ENCODE measurements at regions not wholly inside any gene's neighbourhood (a gene's known extent, or its start where the extent isn't known, plus 50 kb on each side); places are given as distances from the start of the nearest gene placed in this dataset.
A peak's percentile ranks its signal among the peaks of the same experiment; 100 is the strongest.

DNA sequence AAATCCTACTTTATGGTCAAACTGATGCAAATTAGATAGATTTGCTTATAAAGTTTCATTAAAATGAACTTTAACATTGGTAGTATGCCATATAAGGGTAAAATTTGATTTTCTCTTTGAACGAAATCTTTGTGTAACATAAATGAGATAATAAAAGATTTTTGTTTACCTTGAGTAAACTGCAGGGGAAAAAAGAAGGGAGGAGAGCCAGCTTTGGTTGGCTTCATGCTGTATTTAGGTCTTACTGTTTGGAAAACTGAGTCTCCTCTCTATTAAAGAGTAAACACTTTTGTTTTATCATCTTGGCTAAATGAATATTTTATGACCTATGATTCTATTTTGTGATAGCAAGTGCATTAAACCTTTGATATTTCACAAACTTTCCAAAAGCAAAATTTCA lies 267.6 kb downstream of the IPO8 start:
- DNase-seq, result no peak

- no peak for DNase-seq
These were observed 268.1 kb downstream of the IPO8 start for GRCh38 chr12:30427555-30427954.

- DNase-seq, result no peak
These were observed 270.2 kb downstream of the IPO8 start for GRCh38 chr12:30425445-30425844.

GRCh38 chr12:30423330-30423729 lies 272.3 kb downstream of the IPO8 start:
- no peak for DNase-seq

- DNase-seq, result no peak
These were observed 272.8 kb downstream of the IPO8 start for GRCh38 chr12:30422844-30423243.

GRCh38 chr12:30420561-30420960 lies 275.1 kb downstream of the IPO8 start:
- no peak for DNase-seq

GRCh38 chr12:30417697-30418231 lies 277.9 kb downstream of the IPO8 start:
- DNase-seq, result peak in 1 of 2 experiments; percentile 50

GRCh38 chr12:30416631-30417030 lies 279.0 kb downstream of the IPO8 start:
- no peak for DNase-seq

DNA sequence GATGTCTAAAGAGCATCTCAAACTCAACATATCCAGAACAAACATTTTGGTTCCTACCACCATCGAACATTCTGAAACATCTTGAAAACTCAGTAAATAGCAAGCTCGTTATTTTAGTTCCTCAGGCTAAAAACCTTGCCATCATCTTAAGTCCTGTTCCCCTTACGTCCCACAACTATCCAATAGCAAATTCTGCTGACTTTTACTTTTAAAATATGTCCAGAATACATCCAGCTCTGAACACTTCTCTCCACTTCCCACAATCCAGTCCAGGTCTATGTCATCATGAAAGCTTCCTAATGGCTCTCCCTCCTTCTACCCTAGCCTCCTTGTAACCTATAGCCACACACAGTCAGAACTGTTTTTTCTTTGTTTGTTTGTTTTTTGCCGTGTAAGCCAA lies 279.9 kb downstream of the IPO8 start:
- DNase-seq, result no peak

DNA sequence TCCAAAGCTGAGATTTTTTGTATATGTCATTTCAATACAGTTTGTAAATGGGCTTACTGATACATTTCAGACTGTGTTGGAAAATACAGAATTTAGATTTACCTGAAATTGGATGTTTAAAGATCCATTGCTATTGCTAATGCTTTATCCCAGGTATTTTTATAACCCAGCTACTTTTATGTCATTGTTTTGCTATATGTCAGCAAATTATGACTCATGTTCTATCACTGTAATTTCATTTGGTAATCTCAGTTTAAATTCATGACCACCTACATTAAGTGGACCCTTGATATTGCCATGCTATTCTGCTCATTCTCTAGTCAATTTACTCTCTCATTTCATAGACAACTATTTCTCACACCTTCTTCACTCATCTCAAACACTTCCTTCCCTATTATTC lies 281.2 kb downstream of the IPO8 start:
- no peak for DNase-seq

DNA sequence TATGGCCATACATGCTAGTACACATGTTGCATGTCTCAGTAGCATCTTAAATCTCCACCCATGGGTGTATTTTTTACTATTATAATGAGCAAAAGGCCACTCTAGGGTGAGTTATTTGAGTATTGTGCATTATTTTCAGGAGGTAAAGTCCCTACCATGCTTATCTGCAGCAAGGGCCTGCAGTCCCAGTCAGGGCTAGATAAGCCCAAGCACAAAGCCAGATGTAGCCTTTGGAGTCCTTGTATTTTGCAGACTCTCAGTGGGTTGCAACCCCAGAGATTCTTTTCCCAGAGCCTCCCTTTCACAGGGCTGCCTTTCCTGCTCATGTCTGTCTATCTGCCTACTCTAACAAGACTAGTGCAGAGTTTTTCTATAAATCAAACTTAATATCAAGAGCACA lies 295.3 kb downstream of the IPO8 start:
- no peak for DNase-seq

DNA sequence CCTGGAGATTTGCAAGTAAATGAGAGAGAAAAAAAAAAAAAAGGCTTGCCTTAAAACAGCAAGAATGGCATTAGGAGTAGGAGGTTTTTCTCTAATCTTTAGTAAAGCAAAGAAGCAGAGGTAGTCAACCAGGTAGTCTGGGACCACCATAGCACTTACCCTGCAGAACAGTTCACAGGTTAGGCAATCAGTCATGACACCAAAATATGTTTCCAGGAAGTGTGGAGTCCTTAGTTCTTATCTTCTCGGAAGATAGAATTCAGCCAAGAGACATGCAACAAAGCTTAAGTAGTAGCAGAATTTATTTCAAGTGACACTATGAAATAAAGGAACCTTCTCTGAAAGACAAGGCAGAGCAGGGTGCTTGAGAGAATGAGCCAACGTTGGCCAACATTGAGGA lies 295.8 kb downstream of the IPO8 start:
- no peak for DNase-seq

DNA sequence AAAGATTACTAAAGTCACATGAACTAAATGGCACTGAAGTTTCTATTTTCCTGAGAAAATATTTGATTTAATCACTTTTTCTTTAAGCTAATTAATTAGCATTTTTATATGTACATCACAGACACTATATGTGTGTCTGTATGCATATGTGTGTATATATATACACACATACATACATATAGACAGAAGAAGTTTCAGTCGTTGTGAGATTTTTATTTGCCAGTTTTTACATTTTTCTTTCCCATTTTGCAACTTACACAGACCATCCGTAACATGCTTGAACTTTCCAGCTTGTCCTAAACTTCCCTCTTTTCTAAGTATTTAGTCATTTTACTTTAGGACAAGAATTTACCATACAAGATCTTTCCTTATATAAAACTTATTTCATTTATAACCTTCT lies 299.1 kb downstream of the IPO8 start:
- DNase-seq, result no peak

GRCh38 chr12:30395190-30395589 lies 300.5 kb downstream of the IPO8 start:
- DNase-seq, result no peak

DNA sequence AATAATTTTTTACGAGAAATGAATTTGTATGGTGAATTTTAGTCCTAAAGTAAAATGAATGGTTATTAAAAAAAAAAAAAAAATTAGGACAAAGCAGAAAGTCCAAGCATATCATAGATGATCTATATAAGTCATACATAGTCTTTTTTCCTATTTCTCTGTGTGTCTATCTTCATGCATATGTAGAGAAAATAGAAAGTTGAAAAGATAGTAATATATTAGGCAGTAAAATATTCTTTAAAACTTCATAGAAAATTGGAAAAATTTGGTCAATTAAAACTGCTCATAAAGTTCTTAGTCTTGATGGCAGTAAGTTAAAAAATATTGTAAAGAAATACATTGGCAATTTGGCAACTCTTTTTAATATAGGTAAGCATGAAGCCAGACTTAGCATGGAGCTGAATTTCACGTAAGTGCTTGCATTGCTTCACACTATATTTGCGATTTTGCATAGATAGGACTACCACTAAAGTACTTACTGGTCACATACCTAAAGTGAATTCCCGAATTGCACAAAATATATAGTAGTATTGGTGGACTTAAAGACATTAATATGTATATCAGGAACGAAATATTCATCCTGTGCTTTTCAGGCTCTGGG lies 303.8 kb downstream of the IPO8 start:
- no peak for DNase-seq

- no peak for DNase-seq
These were observed 310.0 kb downstream of the IPO8 start for GRCh38 chr12:30385706-30386105.

- DNase-seq, result no peak
These were observed 310.7 kb downstream of the IPO8 start for GRCh38 chr12:30384976-30385375.

GRCh38 chr12:30378307-30378706 lies 317.4 kb downstream of the IPO8 start:
- DNase-seq, result no peak

DNA sequence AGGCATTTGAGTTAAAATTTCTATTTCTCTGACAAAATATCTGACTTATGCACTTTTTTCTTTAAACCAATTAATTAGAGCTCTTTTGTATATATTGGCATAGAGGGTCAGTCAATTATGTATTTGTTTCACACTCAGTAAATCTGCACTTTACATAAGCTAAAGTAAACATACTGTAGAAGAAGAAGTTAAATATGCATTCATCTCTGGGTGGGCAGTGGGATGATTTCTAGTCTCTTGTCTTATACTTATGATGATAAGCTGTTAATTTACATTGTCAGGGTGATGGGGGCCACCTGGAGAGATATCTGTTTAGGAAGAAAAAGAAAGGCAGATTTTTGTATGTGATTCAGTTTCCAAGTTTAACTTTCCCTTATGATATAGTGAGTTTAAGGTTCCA lies 330.8 kb downstream of the IPO8 start:
- DNase-seq, result no peak

DNA sequence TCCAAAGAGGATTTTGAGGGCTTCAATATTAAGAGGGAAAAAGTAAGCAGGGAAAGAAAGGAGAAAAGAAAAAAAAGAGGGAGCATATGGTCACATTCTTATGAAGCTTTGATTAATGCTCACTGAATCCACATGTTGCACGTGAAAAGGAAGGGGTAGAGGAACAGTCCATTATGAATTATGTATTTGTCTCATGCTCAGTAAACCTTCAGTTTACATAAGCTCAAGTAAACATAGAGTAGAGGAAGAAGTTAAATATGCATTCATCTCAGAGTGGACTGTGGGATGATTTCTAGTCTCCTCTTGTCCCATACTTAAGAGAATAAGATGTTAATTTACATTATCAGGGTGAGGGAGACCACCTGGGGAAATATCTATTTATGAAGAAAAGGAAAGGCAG lies 334.5 kb downstream of the IPO8 start:
- DNase-seq, result peak in 1 of 2 experiments; percentile 36

DNA sequence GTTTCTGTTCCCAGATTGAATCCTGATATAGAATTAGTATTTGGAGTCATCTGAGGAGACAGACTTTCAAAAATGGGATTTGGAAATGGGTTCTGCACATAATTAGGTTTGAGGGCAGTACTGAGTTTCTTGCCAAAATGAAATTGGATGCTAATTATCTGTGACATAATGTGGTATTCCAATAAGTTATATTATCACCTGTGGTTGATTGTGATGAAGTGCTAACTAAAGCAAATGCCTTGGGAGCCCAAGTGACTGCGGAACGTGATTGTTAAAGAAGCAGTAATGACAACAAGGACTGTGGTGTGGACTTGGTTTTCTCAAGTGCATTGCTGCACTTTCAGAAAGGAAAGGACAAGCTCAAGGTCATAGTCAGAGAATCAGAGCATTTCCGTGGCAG lies 337.0 kb downstream of the IPO8 start:
- no peak for DNase-seq

GRCh38 chr12:30357766-30358490 lies 337.7 kb downstream of the IPO8 start:
- no peak for DNase-seq

DNA sequence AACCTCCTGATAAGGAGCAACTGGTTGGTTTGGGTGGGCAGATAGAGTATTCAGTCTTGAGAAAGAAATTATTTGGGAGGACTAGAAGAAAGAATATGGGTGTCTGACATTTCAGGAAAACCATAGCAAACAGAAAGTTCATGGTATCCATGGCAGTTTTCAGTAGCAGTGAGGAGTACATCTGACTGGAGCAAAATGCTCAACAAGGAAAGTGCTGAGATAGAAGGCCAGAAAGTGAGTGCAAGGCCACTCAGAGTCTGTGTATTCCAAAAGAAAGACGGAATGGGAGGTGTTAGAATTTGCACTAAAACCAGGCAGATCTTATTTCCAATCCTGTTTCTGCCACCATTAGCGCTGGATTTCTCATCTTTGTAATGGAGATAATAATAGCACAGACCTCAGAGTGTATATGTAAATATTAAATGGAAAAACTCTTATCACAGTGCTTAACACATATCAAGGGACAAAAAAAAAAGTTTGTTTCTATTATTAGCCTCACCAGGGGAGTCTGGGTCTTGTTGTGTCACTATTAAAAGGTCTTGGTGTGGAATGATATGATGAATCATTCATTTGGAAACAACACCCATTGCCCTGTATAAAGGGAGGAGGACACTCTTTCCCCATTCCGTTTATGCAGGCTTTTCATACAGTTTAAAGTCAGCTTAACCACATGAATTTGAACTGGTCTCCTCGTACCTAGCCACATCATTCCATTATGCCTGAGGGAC lies 349.8 kb downstream of the IPO8 start:
- DNase-seq, result no peak

GRCh38 chr12:30330565-30330964 lies 365.1 kb downstream of the IPO8 start:
- DNase-seq, result no peak

Data from NCI-H524 (cell line).